GM18868 (cell line): ENCODE measurements at regions not wholly inside any gene's neighbourhood (a gene's known extent, or its start where the extent isn't known, plus 50 kb on each side); places are given as distances from the start of the nearest gene placed in this dataset.
A peak's percentile ranks its signal among the peaks of the same experiment; 100 is the strongest.

Experiments
- ATAC-seq: cut with Tn5 transposase; IDR thresholded peaks from one replicate; pipeline ENCODE4 v1.9.1; 2021; ENCODE audit warnings: mild to moderate bottlenecking, moderate library complexity; ENCODE audit not compliant: unreplicated experiment

GRCh38 chr2:23286031-23286757, 98.8 kb upstream of the KLHL29 start:
- no peak for ATAC-seq

DNA sequence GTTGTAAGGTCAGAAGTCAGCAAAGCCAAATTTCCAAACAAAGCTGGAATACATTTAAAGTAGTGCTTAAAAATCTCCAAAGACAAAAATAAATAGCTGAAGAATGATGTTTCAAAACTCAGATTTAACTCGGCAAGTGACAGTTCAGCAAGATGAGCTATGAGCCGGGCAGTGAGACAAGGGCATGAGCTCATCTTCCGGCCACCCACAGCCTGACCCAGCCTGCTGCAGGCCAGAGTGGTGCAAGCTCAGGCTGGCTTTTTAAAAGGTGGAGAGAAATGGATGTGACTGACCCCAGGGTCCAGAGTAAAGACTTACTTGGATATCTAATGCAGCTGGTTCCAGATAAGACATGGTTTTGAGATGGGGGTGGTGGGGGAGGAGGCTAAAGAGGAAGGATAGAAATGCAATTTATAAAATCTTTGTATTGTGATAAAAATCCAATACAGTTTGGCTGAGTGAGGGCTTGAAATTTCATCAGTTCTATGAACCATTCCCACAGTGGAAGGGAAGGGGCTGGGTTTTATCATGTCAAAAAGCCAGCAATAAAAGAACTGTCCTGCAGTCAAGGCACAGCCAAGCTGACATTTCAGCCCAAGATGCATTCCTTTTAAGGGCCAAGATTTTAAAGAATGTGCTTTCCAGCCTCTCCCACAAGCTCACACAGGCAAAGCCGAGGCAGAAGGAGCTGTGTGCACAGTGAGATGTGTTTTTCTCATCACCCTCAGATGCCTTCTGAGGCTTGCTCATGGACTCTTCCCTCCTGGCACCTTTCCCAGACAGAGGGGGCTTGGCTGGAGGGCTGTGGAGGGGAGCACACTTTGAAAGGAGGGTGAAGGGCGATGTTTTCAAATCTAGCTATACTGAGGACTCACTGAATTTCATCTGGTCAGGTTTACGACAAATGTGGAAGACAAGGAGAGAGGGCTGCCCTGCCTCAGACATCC, 97.9 kb upstream of the KLHL29 start:
- no peak for ATAC-seq

DNA sequence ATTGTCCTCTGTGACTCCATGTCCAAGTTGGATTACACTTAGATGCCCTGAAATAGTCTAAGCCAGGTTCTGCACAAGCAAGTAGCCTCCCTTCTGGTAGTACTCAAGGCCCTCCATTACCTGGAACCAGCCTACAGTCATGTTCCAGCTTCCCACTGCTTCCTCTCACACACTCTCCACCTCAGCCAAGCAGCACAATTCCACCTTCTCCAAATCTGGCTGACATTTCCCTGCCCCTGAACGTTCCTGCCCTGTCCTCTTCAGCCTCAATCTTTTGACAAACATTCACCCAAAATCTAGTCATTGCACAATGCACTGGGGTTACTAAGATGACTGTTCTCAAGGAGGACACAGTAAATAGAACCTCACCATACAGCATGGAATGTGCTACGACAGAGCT, 95.3 kb upstream of the KLHL29 start:
- ATAC-seq: no peak

GRCh38 chr2:23291239-23291638, 93.7 kb upstream of the KLHL29 start:
- no peak for ATAC-seq

DNA sequence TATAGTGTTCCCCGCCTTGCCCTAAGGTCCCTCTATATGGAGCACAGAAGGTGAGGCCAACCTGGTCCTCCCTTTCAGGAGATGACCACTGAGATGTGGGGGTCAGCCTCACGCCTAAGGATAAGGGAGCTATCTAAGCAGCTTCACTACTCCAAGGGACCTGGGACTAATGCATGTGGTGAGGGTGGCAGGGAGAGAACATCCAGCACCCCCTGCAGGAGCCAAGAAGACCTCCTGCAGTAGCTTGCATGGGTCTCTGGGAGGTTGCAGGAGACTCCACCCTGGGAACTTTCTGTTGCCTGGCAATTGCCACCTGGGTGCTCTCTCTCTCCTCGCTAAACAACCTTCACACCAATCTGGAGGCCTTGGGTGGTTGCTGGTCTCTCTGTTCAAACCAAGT, 93.0 kb upstream of the KLHL29 start:
- no peak for ATAC-seq

- no peak for ATAC-seq
Observed at GRCh38 chr2:23293063-23293462, 91.9 kb upstream of the KLHL29 start.

DNA sequence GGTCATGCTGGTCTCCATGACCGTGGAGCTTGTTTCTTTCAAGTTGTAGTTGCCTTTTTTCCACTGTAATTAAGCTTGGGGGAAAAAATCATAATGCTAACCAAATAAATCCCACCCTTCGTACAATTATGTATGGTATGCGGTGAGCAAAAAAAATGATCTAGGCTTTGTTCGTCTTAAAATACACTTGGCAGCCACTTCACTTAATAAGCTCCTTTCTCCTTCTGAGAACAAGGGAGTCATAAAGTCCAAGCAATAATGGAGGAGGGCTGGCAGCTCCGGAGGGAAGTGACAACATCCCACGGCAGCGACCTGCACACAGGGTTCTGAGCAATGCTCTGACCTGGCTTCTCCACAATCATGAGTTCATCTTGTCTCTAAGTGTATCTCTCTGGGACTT, 91.2 kb upstream of the KLHL29 start:
- no peak for ATAC-seq

GRCh38 chr2:23294238-23294637, 90.7 kb upstream of the KLHL29 start:
- ATAC-seq: no peak

GRCh38 chr2:23296691-23297090, 88.3 kb upstream of the KLHL29 start:
- ATAC-seq: no peak

GRCh38 chr2:23297112-23297511, 87.9 kb upstream of the KLHL29 start:
- no peak for ATAC-seq

- ATAC-seq: no peak
Observed at GRCh38 chr2:23298551-23298950, 86.4 kb upstream of the KLHL29 start.

- no peak for ATAC-seq
Observed at GRCh38 chr2:23299476-23300195, 85.3 kb upstream of the KLHL29 start.

GRCh38 chr2:23301136-23301535, 83.8 kb upstream of the KLHL29 start:
- ATAC-seq: no peak

- no peak for ATAC-seq
Observed at GRCh38 chr2:23302591-23302990, 82.4 kb upstream of the KLHL29 start.

GRCh38 chr2:23306401-23306800, 78.6 kb upstream of the KLHL29 start:
- ATAC-seq: no peak

DNA sequence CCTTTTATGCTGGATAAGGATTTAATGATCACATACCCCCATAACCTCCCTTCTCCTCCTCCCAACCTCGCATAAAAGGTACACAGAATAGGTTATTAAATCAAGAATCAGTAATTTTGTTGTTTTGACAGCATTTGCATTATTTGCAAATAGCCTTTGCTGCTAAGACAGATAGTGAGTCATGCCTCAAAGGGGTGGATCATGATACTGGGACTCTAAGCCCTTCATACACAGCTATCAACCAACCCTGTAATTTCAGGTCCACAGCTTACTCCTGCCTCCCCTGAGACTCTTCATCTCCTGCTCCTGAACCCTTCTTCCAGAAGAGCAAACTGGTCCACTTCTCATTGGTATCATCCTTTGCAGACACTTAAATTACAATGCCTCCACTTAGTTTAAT, 73.8 kb upstream of the KLHL29 start:
- ATAC-seq: no peak

DNA sequence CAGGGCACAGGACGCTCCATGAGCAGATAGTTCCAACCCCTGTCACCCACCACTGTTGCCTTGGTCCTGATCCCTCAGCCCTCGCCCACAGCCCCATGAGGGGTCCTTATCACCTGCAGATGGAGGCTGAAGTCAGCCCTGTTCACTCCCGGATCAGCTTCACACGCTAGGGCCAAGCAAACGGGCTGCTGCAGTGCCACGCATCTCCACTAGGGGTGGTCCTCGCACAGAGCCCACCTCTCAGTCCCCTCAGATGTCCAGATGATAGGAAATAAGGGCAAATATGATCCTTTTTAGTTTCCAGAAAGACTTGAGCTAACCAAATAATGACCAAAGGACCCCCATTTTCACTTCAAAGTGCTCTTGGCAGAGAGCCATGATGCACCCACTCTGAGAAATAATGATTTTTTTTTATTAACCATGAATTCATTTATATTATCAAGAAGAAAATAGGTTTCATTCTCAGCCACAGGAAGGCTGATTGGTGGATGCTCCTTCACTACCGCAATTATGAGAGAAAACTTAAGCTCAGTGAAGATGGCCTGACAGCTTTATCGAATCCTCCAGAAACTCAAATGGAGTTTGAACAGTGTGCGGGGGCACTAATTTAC, 71.9 kb upstream of the KLHL29 start:
- ATAC-seq: peak; percentile 93

DNA sequence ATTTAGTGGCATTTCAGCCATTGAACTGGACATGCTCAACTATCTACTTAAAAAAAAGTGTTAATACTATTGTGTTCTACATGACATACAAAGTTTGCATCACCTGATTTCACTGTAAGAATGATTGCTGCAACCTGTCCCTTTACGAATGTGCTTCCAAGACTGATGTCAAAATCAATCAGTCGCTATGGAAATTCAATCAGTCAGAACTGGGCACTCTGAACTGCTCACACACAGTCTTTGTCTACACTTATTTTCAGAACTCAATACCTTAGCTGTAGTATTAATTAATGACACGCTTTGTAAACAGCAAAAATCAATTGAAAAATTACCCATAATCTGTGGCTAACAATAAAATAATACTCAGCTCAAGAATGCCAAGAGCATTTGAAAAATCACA, 70.3 kb upstream of the KLHL29 start:
- ATAC-seq: no peak

GRCh38 chr2:23320058-23320457, 64.9 kb upstream of the KLHL29 start:
- ATAC-seq: no peak

DNA sequence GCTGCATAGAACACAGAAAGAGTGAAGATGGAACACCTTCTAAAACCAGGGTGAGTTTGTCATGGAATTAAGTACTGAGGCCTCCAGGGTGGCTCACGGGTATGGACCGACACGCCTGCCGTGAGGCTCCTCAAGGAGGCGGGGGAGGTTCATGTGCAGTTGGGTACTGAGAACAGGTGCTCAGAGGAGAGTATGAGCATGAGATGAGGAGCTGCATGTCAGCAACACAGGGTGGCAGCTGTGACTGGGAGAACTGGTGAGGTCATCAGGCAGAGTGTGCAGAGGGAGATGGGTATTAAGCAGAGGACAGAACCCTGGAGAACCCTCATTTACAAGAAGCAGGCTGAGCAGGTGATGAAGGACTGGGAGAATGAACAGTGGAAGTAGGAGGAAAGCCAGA, 63.2 kb upstream of the KLHL29 start:
- ATAC-seq: no peak

- no peak for ATAC-seq
Observed at GRCh38 chr2:23322567-23323197, 62.3 kb upstream of the KLHL29 start.
